ENCODE measurements at regions not wholly inside any gene's neighbourhood (a gene's known extent, or its start where the extent isn't known, plus 50 kb on each side); places are given as distances from the start of the nearest gene placed in this dataset.

GRCh38 chr18:72376256-72376655 is 167.9 kb downstream of the CBLN2 start:
- TF ChIP-seq CTCF (IDR thresholded peaks at IDR 0.05) (no peak), EP300 (IDR thresholded peaks at IDR 0.05) (no peak)
